ENCODE measurements at regions not wholly inside any gene's neighbourhood (a gene's known extent, or its start where the extent isn't known, plus 50 kb on each side); places are given as distances from the start of the nearest gene placed in this dataset.

DNA sequence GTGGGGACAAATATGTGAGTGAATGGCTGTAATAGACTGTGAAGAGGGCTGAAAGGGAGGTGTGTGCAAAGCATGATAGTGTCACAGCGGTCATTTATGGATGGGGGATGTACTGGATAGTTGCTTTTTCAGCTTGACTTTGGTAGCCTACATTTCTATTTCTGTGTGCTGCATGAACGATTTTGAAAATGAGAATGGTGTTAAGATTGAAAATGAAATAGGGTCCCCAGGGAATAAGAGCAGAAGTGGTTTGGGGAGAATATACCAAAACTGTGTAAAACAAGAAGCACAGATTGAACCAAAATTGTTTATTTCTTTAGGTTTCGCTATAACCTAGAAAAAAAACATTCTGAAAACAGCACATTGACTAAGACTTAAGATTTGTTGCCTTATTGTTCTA lies 58.8 kb upstream of the CLNK start:
- POLR2A ChIA-PET, result no interaction called here
- DNase-seq (ENCODE audit: extremely low spot score), result peak; percentile 21
- TF ChIP-seq, protein P1, sequence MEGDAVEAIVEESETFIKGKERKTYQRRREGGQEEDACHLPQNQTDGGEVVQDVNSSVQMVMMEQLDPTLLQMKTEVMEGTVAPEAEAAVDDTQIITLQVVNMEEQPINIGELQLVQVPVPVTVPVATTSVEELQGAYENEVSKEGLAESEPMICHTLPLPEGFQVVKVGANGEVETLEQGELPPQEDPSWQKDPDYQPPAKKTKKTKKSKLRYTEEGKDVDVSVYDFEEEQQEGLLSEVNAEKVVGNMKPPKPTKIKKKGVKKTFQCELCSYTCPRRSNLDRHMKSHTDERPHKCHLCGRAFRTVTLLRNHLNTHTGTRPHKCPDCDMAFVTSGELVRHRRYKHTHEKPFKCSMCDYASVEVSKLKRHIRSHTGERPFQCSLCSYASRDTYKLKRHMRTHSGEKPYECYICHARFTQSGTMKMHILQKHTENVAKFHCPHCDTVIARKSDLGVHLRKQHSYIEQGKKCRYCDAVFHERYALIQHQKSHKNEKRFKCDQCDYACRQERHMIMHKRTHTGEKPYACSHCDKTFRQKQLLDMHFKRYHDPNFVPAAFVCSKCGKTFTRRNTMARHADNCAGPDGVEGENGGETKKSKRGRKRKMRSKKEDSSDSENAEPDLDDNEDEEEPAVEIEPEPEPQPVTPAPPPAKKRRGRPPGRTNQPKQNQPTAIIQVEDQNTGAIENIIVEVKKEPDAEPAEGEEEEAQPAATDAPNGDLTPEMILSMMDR (IDR thresholded peaks at IDR 0.05; ENCODE audit: control extremely low read depth, extremely low read depth, low read depth, missing control alignments), result no peak
- CTCF ChIA-PET, result interaction anchor here (0.8 to 1.4 kb wide), 3 partner anchors 10 to 66 kb away, joined by 3 read pairs; no protein-coding TSS in a partner anchor

DNA sequence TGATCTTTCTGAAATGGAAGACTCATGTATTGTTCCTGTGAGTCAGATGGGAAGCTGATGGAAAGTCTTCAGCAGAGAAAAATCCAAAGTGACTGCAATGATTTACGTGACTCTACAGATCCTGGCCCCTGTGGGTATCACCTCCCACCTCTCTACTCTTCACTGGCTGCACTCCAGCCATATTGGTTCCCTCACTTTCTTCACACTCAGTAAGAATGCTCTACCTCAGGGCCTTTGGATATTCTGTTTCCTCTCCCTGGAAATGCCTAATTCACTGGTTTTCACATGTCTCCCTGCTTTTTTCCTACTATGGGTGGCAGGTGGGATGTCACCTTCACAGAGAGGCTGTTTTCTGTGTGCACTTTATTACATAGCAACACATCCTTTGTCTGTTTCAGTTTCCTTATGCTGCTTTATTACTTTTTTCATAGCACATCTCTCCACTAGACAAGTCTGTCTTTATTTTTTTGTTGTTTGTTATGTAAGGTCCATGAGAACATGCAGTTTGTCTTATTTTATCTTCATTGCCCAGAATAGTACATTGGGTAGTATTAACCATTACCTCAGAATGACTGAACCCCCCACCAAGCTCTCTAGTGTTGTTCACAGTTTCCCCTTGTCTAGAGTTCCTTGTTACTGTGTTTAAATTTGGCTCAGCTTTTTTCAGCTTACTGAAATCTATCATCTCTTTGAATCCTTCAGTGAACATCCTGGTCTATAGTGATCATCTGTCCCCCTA lies 57.6 kb upstream of the CLNK start:
- CTCF ChIA-PET, result interaction anchor here (1.1 to 1.9 kb wide), 4 partner anchors 11 to 67 kb away, joined by 3 to 6 read pairs (median 3); no protein-coding TSS in a partner anchor
- POLR2A ChIA-PET, result no interaction called here
- DNase-seq (ENCODE audit: extremely low spot score), result no peak
- TF ChIP-seq, protein P1 (IDR thresholded peaks at IDR 0.05; ENCODE audit: control extremely low read depth, extremely low read depth, low read depth, missing control alignments), result no peak

DNA sequence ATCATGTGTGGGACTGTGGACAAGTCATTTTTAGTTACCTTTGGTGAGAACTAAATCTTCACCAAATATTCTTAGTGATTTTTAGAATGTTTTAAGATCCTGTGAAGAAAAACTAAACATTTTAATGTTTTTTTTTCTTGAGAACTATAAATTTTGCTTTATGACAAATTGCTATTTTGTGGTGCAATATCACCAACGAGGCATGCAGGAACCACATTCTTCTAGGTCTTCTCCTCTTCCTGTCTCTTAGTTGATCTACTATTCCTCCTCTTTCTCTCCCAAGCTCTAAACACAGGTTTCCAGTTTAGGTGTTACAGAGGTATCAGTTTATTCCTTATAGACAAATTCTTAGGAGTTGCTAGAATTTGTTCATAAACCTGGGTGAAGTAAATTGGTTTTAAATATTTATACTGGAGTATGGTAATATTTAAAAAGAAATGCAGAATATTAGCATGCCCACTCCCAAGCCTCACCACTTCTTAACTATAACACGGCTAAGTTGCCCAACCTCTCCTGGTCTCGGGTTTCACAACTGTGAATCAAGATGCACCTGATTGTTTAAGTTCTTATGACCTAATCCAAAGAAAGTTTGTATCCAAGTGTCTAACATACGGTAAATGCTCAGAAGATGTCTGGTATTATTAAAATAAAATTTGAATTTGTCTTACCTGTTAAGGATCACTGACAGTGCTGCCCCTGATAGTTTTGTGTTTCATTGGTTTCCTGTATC lies 56.5 kb upstream of the CLNK start:
- no peak for DNase-seq (ENCODE audit: extremely low spot score)
- POLR2A ChIA-PET, result no interaction called here
- CTCF ChIA-PET, result interaction anchor here (1.2 to 1.9 kb wide), 2 partner anchors 9 to 12 kb away, joined by 3 to 6 read pairs; no protein-coding TSS in a partner anchor
- TF ChIP-seq, protein P1 (IDR thresholded peaks at IDR 0.05; ENCODE audit: control extremely low read depth, extremely low read depth, low read depth, missing control alignments), result no peak

DNA sequence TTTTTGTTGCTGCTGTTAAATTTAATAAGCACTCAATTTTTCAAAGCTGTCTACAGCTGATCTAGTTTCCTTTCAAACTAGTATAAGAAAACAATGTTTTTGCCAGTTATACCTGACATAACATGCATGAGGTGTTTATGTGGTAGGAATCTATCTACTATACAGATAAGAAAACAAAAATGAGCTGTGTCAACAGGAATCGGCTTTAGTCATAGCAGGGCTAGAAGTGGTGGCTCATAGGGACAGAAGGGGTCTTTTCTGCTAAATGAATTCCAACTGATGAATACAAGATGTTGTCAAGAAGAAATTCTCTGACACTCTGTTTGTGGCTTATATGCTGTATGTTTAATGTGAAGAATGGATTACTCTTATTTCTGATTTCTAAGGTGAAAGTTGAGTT lies 55.7 kb upstream of the CLNK start:
- TF ChIP-seq, protein P1 (IDR thresholded peaks at IDR 0.05; ENCODE audit: control extremely low read depth, extremely low read depth, low read depth, missing control alignments), result no peak
- POLR2A ChIA-PET, result no interaction called here
- DNase-seq (ENCODE audit: extremely low spot score), result no peak
- CTCF ChIA-PET, result interaction anchor here (1.2 to 1.9 kb wide), 2 partner anchors 8 to 12 kb away, joined by 3 to 6 read pairs; no protein-coding TSS in a partner anchor

DNA sequence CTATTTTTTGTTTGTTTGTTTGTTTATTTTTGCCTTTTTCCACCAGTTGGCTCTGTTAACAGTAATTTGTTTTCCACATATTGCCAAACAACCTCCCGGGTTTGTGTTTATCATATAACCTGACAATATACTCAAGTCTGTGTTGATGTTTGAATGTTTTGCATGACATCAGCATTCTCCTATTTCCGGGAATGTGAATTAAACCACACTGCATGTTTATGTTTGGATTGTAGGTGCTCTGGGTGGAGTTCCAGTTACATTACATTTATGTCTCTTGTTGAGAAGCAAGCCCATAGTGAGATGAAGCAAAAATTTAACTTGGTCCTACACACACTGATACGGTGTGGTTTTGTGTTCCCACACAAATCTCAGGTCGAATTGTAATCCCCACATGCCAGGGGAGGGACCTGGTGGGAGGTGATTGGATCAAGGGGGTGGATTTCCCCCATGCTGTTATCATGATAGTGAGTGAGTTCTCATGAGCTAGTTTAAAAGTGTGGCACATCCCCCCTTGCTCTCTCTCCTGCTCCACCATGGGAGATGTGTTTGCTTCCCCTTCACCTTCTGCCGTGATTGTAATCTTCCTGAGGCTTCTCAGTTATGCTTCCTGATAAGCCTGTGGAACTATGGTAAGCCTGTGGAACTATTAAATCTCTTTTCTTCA lies 54.4 kb upstream of the CLNK start:
- ChIA-PET POLR2A (no interaction called here), CTCF (no interaction called here)
- DNase-seq (ENCODE audit: extremely low spot score), result no peak
- TF ChIP-seq, protein P1 (IDR thresholded peaks at IDR 0.05; ENCODE audit: control extremely low read depth, extremely low read depth, low read depth, missing control alignments), result no peak

DNA sequence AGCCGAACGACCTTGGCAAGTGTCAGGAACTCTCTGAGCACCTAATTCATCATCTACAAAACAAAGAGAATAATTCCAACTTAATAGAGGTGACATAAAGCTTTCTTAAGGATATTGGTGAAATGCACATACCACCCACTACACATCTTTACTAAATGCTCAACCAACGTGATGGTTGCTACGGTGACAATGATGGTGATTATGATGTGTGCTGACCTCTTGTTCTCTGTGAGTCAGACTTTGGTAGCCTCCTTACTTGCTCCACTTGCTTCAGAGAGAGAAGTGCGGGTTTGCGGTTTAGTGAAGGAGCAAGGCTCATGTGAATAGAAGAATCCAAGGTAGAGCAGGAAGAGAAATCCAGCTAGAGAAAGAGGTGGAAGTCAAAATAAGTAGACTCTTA lies 52.8 kb upstream of the CLNK start:
- POLR2A ChIA-PET, result no interaction called here
- DNase-seq (ENCODE audit: extremely low spot score), result no peak
- TF ChIP-seq, protein P1 (IDR thresholded peaks at IDR 0.05; ENCODE audit: control extremely low read depth, extremely low read depth, low read depth, missing control alignments), result no peak
- CTCF ChIA-PET, result interaction anchor here (1.0 to 2.2 kb wide), 4 partner anchors 9 to 157 kb away, joined by 3 to 7 read pairs (median 4); no protein-coding TSS in a partner anchor
